Gastrocnemius medialis (tissue), 4 donors: ENCODE measurements at regions not wholly inside any gene's neighbourhood (a gene's known extent, or its start where the extent isn't known, plus 50 kb on each side); places are given as distances from the start of the nearest gene placed in this dataset.

ENCODE experiments used
- ATAC-seq, 2 donors: fragments of 150-250 bp; one replicate each; pipeline ENCODE4 v1.9.1; 2016
- DNase-seq, 2 donors: peaks; one replicate each; pipeline ENCODE4 v3.0.0-alpha.2; 2019
- H3K27ac ChIP-seq, 4 donors: fragments of 200-600 bp; sonication (generic); 1 replicate in 1 of 4; 2 replicates in 3 of 4; pipeline ENCODE4 v1.5.1; 2016 to 2018; ENCODE audit warnings: mild to moderate bottlenecking in 2 of 4, moderate library complexity in 1 of 4
- H3K27me3 ChIP-seq, 3 donors: fragments of 200-600 bp; sonication (generic) in 2 of 3; 1 replicate in 1 of 3; 2 replicates in 2 of 3; pipeline versions ENCODE4 v1.5.1 to v1.6.0; 2016 to 2019; ENCODE audit warnings: mild to moderate bottlenecking in 1 of 3, moderate library complexity in 1 of 3
- H3K36me3 ChIP-seq, 2 donors: fragments of 200-600 bp; sonication (generic) in 1 of 2; one replicate each; pipeline ENCODE4 v1.5.1; 2017 to 2018
- H3K4me1 ChIP-seq, 2 donors: fragments of 200-600 bp; sonication (generic) in 1 of 2; one replicate each; pipeline ENCODE4 v1.5.1; 2016 to 2017; ENCODE audit warnings: mild to moderate bottlenecking in 2 of 2
- H3K4me3 ChIP-seq, 4 donors: fragments of 200-600 bp; sonication (generic) in 3 of 4; 1 replicate in 1 of 4; 2 replicates in 3 of 4; pipeline ENCODE4 v1.5.1; 2016 to 2019; ENCODE audit warnings: mild to moderate bottlenecking in 2 of 4
- H3K9me3 ChIP-seq, 3 donors: fragments of 200-600 bp; sonication (generic) in 2 of 3; 1 replicate in 1 of 3; 2 replicates in 2 of 3; pipeline ENCODE4 v1.5.1; 2016 to 2019
- CTCF ChIP-seq, 5 experiments: fragments of 450-650 bp in 3 of 5; fragments of 200-600 bp in 2 of 5; sonication (generic) in 2 of 5; IDR thresholded peaks in 4 of 5; conservative IDR thresholded peaks in 1 of 5; 1 replicate in 4 of 5; 2 replicates in 1 of 5; pipeline ENCODE4 v1.5.1; 2016 to 2019; ENCODE audit warnings: antibody characterized with exemption in 5 of 5, mild to moderate bottlenecking in 3 of 5, moderate library complexity in 3 of 5
- POLR2A ChIP-seq, 2 donors: fragments of 450-650 bp; IDR thresholded peaks; one replicate each; pipeline ENCODE4 v1.6.1; 2017; ENCODE audit warnings: antibody characterized with exemption in 2 of 2, mild to moderate bottlenecking in 2 of 2, moderate library complexity in 2 of 2
- in situ Hi-C, 4 donors: fragments of 200-750 bp; cut with MboI; loops; one replicate each; pipeline versions ENCODE4 v1.15.0 to v1.8.0; 2017; ENCODE audit warnings: low sequenced_read_pairs in 4 of 4
- intact Hi-C: fragments of 100-400 bp; cut with DNase I; formaldehyde crosslinking; loops from one replicate; pipeline ENCODE4 v1.15.1; 2023; ENCODE audit warnings: low total_unique reads

GRCh38 chr14:28254768-28255167, 511.8 kb upstream of the FOXG1 start:
- no peak overlapping the region for H3K4me3 ChIP-seq
- TF ChIP-seq POLR2A (IDR thresholded peaks at IDR 0.05) (no peak), CTCF (IDR thresholded peaks at IDR 0.05 in 4 of 5, conservative IDR thresholded peaks at IDR 0.05 in 1 of 5) (no peak)
- in situ Hi-C loops (no loop called here), intact Hi-C loops (no loop called here)
- no peaks in the 10 kb centered on the region for H3K4me1 ChIP-seq
- no peaks in the 10 kb centered on the region for H3K27me3 ChIP-seq
- no peaks in the 10 kb centered on the region for H3K36me3 ChIP-seq
- ATAC-seq (no peak), DNase-seq (no peak)
- H3K9me3 ChIP-seq, result no peaks in the 10 kb centered on the region
- no peak overlapping the region for H3K27ac ChIP-seq

GRCh38 chr14:28264306-28264705, 502.3 kb upstream of the FOXG1 start:
- Histone ChIP-seq H3K4me1 (no peaks in the 10 kb centered on the region), H3K4me3 (no peak overlapping the region), H3K9me3 (no peaks in the 10 kb centered on the region), H3K27ac (no peak overlapping the region), H3K27me3 (no peaks in the 10 kb centered on the region), H3K36me3 (no peaks in the 10 kb centered on the region)
- in situ Hi-C loops (no loop called here), intact Hi-C loops (no loop called here)
- DNase-seq (no peak), ATAC-seq (no peak)
- TF ChIP-seq CTCF (IDR thresholded peaks at IDR 0.05 in 4 of 5, conservative IDR thresholded peaks at IDR 0.05 in 1 of 5) (no peak), POLR2A (IDR thresholded peaks at IDR 0.05) (no peak)

GRCh38 chr14:28272270-28272669, 494.3 kb upstream of the FOXG1 start:
- H3K4me3 ChIP-seq, result no peak overlapping the region
- no peaks in the 10 kb centered on the region for H3K36me3 ChIP-seq
- no peak for DNase-seq
- intact Hi-C loops (no loop called here), in situ Hi-C loops (no loop called here)
- ATAC-seq, result no peak
- H3K4me1 ChIP-seq, result no peaks in the 10 kb centered on the region
- H3K9me3 ChIP-seq, result no peaks in the 10 kb centered on the region
- no peak overlapping the region for H3K27ac ChIP-seq
- no peak for TF ChIP-seq CTCF (IDR thresholded peaks at IDR 0.05 in 4 of 5, conservative IDR thresholded peaks at IDR 0.05 in 1 of 5)
- TF ChIP-seq POLR2A (IDR thresholded peaks at IDR 0.05), result no peak
- no peaks in the 10 kb centered on the region for H3K27me3 ChIP-seq

GRCh38 chr14:28280530-28280929, 486.1 kb upstream of the FOXG1 start:
- Histone ChIP-seq H3K4me3 (no peak overlapping the region), H3K36me3 (no peaks in the 10 kb centered on the region), H3K4me1 (no peaks in the 10 kb centered on the region), H3K9me3 (no peaks in the 10 kb centered on the region), H3K27me3 (no peaks in the 10 kb centered on the region), H3K27ac (no peak overlapping the region)
- intact Hi-C loops (no loop called here), in situ Hi-C loops (no loop called here)
- TF ChIP-seq CTCF (IDR thresholded peaks at IDR 0.05 in 4 of 5, conservative IDR thresholded peaks at IDR 0.05 in 1 of 5) (no peak), POLR2A (IDR thresholded peaks at IDR 0.05) (no peak)
- no peak for DNase-seq
- no peak for ATAC-seq

- H3K36me3 ChIP-seq, result no peaks in the 10 kb centered on the region
- no peak for DNase-seq
- H3K4me3 ChIP-seq, result no peak overlapping the region
- in situ Hi-C loops (no loop called here), intact Hi-C loops (no loop called here)
- H3K27me3 ChIP-seq, result no peaks in the 10 kb centered on the region
- TF ChIP-seq CTCF (IDR thresholded peaks at IDR 0.05 in 4 of 5, conservative IDR thresholded peaks at IDR 0.05 in 1 of 5) (no peak), POLR2A (IDR thresholded peaks at IDR 0.05) (no peak)
- ATAC-seq, result no peak
- no peaks in the 10 kb centered on the region for H3K4me1 ChIP-seq
- H3K9me3 ChIP-seq, result no peaks in the 10 kb centered on the region
- H3K27ac ChIP-seq, result no peak overlapping the region
Measured at GRCh38 chr14:28280997-28281598, 485.5 kb upstream of the FOXG1 start.
